ENCODE measurements at regions not wholly inside any gene's neighbourhood (a gene's known extent, or its start where the extent isn't known, plus 50 kb on each side); places are given as distances from the start of the nearest gene placed in this dataset.

DNA sequence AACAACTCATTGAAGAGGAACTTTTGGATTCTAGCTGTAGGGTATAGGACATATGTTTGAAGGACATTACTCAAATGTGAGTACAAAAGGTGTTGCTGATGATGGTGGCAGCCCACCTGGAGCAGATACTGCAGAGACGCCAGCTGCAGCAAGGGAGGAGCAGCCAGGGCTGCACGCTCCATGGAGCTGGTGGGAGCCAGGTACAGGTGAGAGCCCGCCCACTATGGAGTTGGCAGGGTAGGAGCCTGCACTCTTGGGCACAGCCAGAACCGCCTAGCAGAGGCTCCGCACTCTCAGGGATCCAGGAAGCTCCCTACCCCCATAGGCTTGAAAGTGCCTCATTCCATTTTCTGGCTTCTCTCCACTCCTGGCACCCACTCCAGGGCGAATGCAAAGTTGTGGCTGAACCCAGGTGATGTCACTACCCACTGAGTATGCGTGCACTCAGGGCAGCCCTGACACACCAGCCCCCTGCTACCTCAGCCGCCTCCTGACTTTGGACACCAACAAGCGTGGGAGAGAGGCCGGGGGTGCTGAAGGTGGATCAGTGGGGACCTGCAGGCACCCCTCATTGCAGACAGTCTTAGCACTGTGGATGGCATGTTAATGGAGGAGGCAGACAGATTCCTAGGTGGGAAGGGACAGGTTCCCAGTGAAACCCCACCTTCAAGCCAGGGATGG lies 761.1 kb downstream of the IPMK start:
- TF ChIP-seq YY1 (IDR thresholded peaks at IDR 0.05; ENCODE audit: low read depth) = no peak
- no peak for TF ChIP-seq RXRA (IDR thresholded peaks at IDR 0.05; ENCODE audit: borderline replicate concordance, low read depth)
- TF ChIP-seq, protein P1, sequence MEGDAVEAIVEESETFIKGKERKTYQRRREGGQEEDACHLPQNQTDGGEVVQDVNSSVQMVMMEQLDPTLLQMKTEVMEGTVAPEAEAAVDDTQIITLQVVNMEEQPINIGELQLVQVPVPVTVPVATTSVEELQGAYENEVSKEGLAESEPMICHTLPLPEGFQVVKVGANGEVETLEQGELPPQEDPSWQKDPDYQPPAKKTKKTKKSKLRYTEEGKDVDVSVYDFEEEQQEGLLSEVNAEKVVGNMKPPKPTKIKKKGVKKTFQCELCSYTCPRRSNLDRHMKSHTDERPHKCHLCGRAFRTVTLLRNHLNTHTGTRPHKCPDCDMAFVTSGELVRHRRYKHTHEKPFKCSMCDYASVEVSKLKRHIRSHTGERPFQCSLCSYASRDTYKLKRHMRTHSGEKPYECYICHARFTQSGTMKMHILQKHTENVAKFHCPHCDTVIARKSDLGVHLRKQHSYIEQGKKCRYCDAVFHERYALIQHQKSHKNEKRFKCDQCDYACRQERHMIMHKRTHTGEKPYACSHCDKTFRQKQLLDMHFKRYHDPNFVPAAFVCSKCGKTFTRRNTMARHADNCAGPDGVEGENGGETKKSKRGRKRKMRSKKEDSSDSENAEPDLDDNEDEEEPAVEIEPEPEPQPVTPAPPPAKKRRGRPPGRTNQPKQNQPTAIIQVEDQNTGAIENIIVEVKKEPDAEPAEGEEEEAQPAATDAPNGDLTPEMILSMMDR (IDR thresholded peaks at IDR 0.05) = no peak
- no peak for TF ChIP-seq POLR2AphosphoS5 (IDR thresholded peaks at IDR 0.05; ENCODE audit: low read depth, low read length)
- TF ChIP-seq, protein P2, sequence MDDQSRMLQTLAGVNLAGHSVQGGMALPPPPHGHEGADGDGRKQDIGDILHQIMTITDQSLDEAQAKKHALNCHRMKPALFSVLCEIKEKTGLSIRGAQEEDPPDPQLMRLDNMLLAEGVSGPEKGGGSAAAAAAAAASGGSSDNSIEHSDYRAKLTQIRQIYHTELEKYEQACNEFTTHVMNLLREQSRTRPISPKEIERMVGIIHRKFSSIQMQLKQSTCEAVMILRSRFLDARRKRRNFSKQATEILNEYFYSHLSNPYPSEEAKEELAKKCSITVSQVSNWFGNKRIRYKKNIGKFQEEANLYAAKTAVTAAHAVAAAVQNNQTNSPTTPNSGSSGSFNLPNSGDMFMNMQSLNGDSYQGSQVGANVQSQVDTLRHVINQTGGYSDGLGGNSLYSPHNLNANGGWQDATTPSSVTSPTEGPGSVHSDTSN (IDR thresholded peaks at IDR 0.05) = no peak
- no peak for TF ChIP-seq EP300 (IDR thresholded peaks at IDR 0.05; ENCODE audit: borderline replicate concordance in 1 of 2, low read depth in 1 of 2, low read length in 1 of 2)
- no peak for TF ChIP-seq TAF1 (IDR thresholded peaks at IDR 0.05; ENCODE audit: borderline replicate concordance, low read depth, low read length)
- no peak for TF ChIP-seq TEAD4 (IDR thresholded peaks at IDR 0.05; ENCODE audit: borderline replicate concordance, insufficient read depth)
- TF ChIP-seq RAD21 (IDR thresholded peaks at IDR 0.05; ENCODE audit: low read length) = no peak
- no peak for TF ChIP-seq ELF1 (IDR thresholded peaks at IDR 0.05)
- TF ChIP-seq, protein P3, sequence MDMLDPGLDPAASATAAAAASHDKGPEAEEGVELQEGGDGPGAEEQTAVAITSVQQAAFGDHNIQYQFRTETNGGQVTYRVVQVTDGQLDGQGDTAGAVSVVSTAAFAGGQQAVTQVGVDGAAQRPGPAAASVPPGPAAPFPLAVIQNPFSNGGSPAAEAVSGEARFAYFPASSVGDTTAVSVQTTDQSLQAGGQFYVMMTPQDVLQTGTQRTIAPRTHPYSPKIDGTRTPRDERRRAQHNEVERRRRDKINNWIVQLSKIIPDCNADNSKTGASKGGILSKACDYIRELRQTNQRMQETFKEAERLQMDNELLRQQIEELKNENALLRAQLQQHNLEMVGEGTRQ (IDR thresholded peaks at IDR 0.05; ENCODE audit: borderline replicate concordance, low read depth, low read length) = no peak
